ENCODE measurements at regions not wholly inside any gene's neighbourhood (a gene's known extent, or its start where the extent isn't known, plus 50 kb on each side); places are given as distances from the start of the nearest gene placed in this dataset.

DNA sequence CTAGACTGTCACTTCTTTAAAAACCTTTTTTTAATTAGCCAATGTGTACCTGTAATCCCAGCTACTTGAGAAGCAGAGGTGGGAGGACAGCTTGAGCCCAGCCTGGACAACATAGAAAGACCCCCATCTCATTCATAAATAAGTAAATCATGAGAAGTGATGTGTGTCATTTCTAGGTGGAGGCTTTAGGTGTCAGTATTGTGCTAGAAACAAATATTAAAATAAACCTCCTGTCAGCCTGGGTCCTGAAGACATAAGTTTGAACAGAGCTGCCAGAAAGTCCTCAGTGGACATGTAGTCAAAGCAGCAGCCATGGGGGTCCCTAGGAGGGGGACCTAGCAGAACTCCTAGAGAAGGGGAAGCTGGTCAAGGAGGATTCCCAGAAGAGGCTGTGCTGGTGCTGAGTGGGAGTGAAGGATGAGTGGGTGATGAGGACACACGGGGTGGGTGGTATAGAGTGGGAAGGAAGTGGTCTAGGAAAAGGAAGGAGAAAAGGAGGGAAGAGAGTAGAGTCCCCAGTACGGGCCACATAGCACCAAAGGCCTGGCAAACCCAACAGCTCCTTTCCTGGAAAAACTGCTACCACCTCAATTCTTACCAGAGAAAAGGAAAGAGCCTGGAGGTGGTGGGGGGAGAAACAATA, 316.6 kb upstream of the NCKAP5 start:
- Histone ChIP-seq H3K27ac (ENCODE audit: low read length in 2 of 2) (no peak overlapping the region), H3K4me1 (ENCODE audit: control insufficient read depth in 2 of 2, insufficient read depth in 2 of 2, low read length in 2 of 2) (peaks cover 7 to 10% of the 10 kb centered on the region in 2 donors), H3K4me3 (ENCODE audit: control extremely low read depth in 1 of 5, extremely low read depth in 1 of 5, insufficient read depth in 1 of 5, low read depth in 2 of 5, low read length in 4 of 5) (no peak overlapping the region), H2AFZ (ENCODE audit: insufficient read depth, low read depth, low read length, poor library complexity, severe bottlenecking) (no peak overlapping the region), H4K20me1 (ENCODE audit: control insufficient read depth, insufficient read depth, low read length, poor library complexity, severe bottlenecking) (no peaks in the 10 kb centered on the region), H3K27me3 (replicated peaks in 1 of 4; ENCODE audit: control extremely low read depth in 1 of 4, control insufficient read depth in 3 of 4, insufficient read depth in 4 of 4, low read length in 3 of 4) (peaks cover 0 to 3% (median under 1%) of the 10 kb centered on the region in 4 experiments), H3K4me2 (replicated peaks; ENCODE audit: low read depth, low read length, poor library complexity, severe bottlenecking) (no peak overlapping the region), H3K9ac (ENCODE audit: low read length) (no peak overlapping the region), H3K79me2 (ENCODE audit: control insufficient read depth, insufficient read depth, low read length) (no peaks in the 10 kb centered on the region), H3K36me3 (replicated peaks in 1 of 2; ENCODE audit: control extremely low read depth in 1 of 2, control insufficient read depth in 1 of 2, extremely low read depth in 1 of 2, insufficient read depth in 2 of 2, low read length in 1 of 2) (no peaks in the 10 kb centered on the region), H3K9me3 (ENCODE audit: control extremely low read depth in 1 of 3, control insufficient read depth in 2 of 3, insufficient read depth in 1 of 3, low read length in 2 of 3) (peaks cover 0 to 1% (median 0%) of the 10 kb centered on the region in 3 donors)
- Mint-ChIP-seq H3K9me3 (ENCODE audit: insufficient read depth) (no peaks in the 10 kb centered on the region), H3K4me1 (peaks cover 11% of the 10 kb centered on the region), H3K27ac (no peak overlapping the region), H3K27me3 (peaks cover 15% of the 10 kb centered on the region), H3K4me3 (no peak overlapping the region)
- ChIA-PET CTCF (interaction anchor here (0.7 to 9.6 kb wide), 34 partner anchors 8 to 583 kb away, joined by 3 to 232 read pairs (median 4); no protein-coding TSS in a partner anchor), POLR2A (no interaction called here)
- no peak for TF ChIP-seq EZH2 (IDR thresholded peaks at IDR 0.05; ENCODE audit: borderline replicate concordance, insufficient read depth, low read depth, low read length, poor library complexity, severe bottlenecking)
- TF ChIP-seq, protein P1, sequence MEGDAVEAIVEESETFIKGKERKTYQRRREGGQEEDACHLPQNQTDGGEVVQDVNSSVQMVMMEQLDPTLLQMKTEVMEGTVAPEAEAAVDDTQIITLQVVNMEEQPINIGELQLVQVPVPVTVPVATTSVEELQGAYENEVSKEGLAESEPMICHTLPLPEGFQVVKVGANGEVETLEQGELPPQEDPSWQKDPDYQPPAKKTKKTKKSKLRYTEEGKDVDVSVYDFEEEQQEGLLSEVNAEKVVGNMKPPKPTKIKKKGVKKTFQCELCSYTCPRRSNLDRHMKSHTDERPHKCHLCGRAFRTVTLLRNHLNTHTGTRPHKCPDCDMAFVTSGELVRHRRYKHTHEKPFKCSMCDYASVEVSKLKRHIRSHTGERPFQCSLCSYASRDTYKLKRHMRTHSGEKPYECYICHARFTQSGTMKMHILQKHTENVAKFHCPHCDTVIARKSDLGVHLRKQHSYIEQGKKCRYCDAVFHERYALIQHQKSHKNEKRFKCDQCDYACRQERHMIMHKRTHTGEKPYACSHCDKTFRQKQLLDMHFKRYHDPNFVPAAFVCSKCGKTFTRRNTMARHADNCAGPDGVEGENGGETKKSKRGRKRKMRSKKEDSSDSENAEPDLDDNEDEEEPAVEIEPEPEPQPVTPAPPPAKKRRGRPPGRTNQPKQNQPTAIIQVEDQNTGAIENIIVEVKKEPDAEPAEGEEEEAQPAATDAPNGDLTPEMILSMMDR (IDR thresholded peaks at IDR 0.05) = peak; percentile 63
- intact Hi-C loops (cut with micrococcal nuclease) = loop anchor here (5.0 kb wide), 3 partner anchors 67 to 1012 kb away; no protein-coding TSS in a partner anchor
- peak; percentile 48 for DNase-seq
- ATAC-seq (ENCODE audit: low read depth) = peak; percentile 45
- 50% methylated on average over 1 of the region's 2 CpGs for WGBS (ENCODE audit: insufficient coverage)

DNA sequence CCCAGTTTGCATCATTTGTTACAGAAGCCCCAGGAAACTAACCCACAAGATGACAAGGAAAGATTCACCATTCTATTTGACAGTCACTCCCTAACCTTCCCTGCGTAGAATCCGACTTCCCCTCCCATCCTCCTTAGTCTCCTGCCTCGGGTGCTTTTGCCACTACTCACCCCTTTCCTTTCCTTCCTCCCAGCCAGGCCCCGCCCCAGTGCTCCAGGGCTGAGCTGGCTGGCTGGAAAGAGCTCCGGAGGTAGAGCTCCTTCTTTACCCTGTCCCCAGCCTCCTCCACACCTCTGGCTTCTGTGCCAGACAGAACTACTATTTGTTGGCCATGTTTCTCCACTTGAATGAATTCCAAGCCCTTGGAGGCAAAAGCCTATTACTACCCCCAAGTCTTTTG, 317.6 kb upstream of the NCKAP5 start:
- no peak overlapping the region for H3K27ac Mint-ChIP-seq
- DNase-seq (no peak), ATAC-seq (ENCODE audit: low read depth) (no peak)
- no peak overlapping the region for H3K4me3 Mint-ChIP-seq
- TF ChIP-seq, protein P1 (IDR thresholded peaks at IDR 0.05) = no peak
- no peak for TF ChIP-seq EZH2 (IDR thresholded peaks at IDR 0.05; ENCODE audit: borderline replicate concordance, insufficient read depth, low read depth, low read length, poor library complexity, severe bottlenecking)
- no peaks in the 10 kb centered on the region for H4K20me1 ChIP-seq (ENCODE audit: control insufficient read depth, insufficient read depth, low read length, poor library complexity, severe bottlenecking)
- H3K79me2 ChIP-seq (ENCODE audit: control insufficient read depth, insufficient read depth, low read length) = no peaks in the 10 kb centered on the region
- ChIA-PET CTCF (interaction anchor here (0.6 to 9.6 kb wide), 30 partner anchors 9 to 581 kb away, joined by 3 to 232 read pairs (median 7); no protein-coding TSS in a partner anchor), POLR2A (interaction anchor here (1.4 kb wide), 1 partner anchor 526 kb away, joined by 4 read pairs; no protein-coding TSS in a partner anchor)
- peaks cover 0 to 3% (median 0%) of the 10 kb centered on the region in 4 experiments for H3K27me3 ChIP-seq (replicated peaks in 1 of 4; ENCODE audit: control extremely low read depth in 1 of 4, control insufficient read depth in 3 of 4, insufficient read depth in 4 of 4, low read length in 3 of 4)
- peaks cover 7 to 10% of the 10 kb centered on the region in 2 donors for H3K4me1 ChIP-seq (ENCODE audit: control insufficient read depth in 2 of 2, insufficient read depth in 2 of 2, low read length in 2 of 2)
- H3K4me1 Mint-ChIP-seq = peaks cover 11% of the 10 kb centered on the region
- peaks cover 8% of the 10 kb centered on the region for H3K27me3 Mint-ChIP-seq
- H3K9me3 Mint-ChIP-seq (ENCODE audit: insufficient read depth) = no peaks in the 10 kb centered on the region
- no peaks in the 10 kb centered on the region for H3K36me3 ChIP-seq (replicated peaks in 1 of 2; ENCODE audit: control extremely low read depth in 1 of 2, control insufficient read depth in 1 of 2, extremely low read depth in 1 of 2, insufficient read depth in 2 of 2, low read length in 1 of 2)
- no peak overlapping the region for H3K4me2 ChIP-seq (replicated peaks; ENCODE audit: low read depth, low read length, poor library complexity, severe bottlenecking)
- intact Hi-C loops (cut with micrococcal nuclease) = loop anchor here (1.0 to 5.0 kb wide), 7 partner anchors 66 to 1011 kb away; no protein-coding TSS in a partner anchor
- 59% methylated on average over 4 of the region's 5 CpGs for WGBS (ENCODE audit: insufficient coverage)
- H3K27ac ChIP-seq (ENCODE audit: low read length in 2 of 2) = no peak overlapping the region
- H3K9ac ChIP-seq (ENCODE audit: low read length) = no peak overlapping the region
- H2AFZ ChIP-seq (ENCODE audit: insufficient read depth, low read depth, low read length, poor library complexity, severe bottlenecking) = no peak overlapping the region
- peaks cover 0 to 1% (median 0%) of the 10 kb centered on the region in 3 donors for H3K9me3 ChIP-seq (ENCODE audit: control extremely low read depth in 1 of 3, control insufficient read depth in 2 of 3, insufficient read depth in 1 of 3, low read length in 2 of 3)
- H3K4me3 ChIP-seq (ENCODE audit: control extremely low read depth in 1 of 5, extremely low read depth in 1 of 5, insufficient read depth in 1 of 5, low read depth in 2 of 5, low read length in 4 of 5) = no peak overlapping the region
